Neural cell (in vitro differentiated cells): ENCODE measurements at regions not wholly inside any gene's neighbourhood (a gene's known extent, or its start where the extent isn't known, plus 50 kb on each side); places are given as distances from the start of the nearest gene placed in this dataset.

ENCODE experiments used
- H2AFZ ChIP-seq: fragments of 200-600, 300-800 bp; sonication (generic), shearing (Covaris generic); 2 replicates; pipeline ENCODE4 v1.6.0; 2014; ENCODE audit warnings: low read depth, mild to moderate bottlenecking, antibody characterized with exemption, low read length, moderate library complexity
- H3F3A ChIP-seq: fragments of 200-600 bp; shearing (Covaris generic); 2 replicates; pipeline ENCODE4 v1.6.1; 2016; ENCODE audit warnings: mild to moderate bottlenecking, moderate library complexity, mixed read lengths, antibody characterized with exemption, low read length; ENCODE audit not compliant: insufficient read depth, poor library complexity, severe bottlenecking
- H3K27ac ChIP-seq: fragments of 200-600, 300-800 bp; sonication (generic), shearing (Covaris generic); 2 replicates; pipeline ENCODE4 v1.5.1; 2014; ENCODE audit warnings: mild to moderate bottlenecking, low read length, moderate library complexity
- H3K27me3 ChIP-seq: fragments of 300-800, 200-600 bp; sonication (generic), shearing (Covaris generic); 2 replicates; pipeline ENCODE4 v1.6.0; 2014; ENCODE audit warnings: mild to moderate bottlenecking, low read depth, low read length, moderate library complexity; ENCODE audit not compliant: insufficient read depth
- H3K36me3 ChIP-seq: fragments of 300-800, 200-600 bp; sonication (generic), shearing (Covaris generic); 2 replicates; pipeline ENCODE4 v1.5.1; 2014; ENCODE audit warnings: mild to moderate bottlenecking, antibody characterized with exemption, low read length, moderate library complexity; ENCODE audit not compliant: insufficient read depth
- H3K4me2 ChIP-seq: fragments of 300-800, 200-600 bp; sonication (generic), shearing (Covaris generic); 2 replicates; pipeline ENCODE4 v1.6.0; 2014; ENCODE audit warnings: mild to moderate bottlenecking, low read length
- H3K4me3 ChIP-seq: fragments of 300-800, 200-600 bp; sonication (generic), shearing (Covaris generic); 2 replicates; pipeline ENCODE4 v1.5.1; 2014; ENCODE audit warnings: mild to moderate bottlenecking, low read length, moderate library complexity
- H3K79me2 ChIP-seq: fragments of 200-600 bp; shearing (Covaris generic); replicated peaks from 2 replicates; pipeline ENCODE4 v1.6.0; 2014; ENCODE audit warnings: mild to moderate bottlenecking, low read length, moderate library complexity; ENCODE audit not compliant: insufficient read depth
- H3K9ac ChIP-seq: fragments of 300-800, 200-600 bp; sonication (generic), shearing (Covaris generic); 2 replicates; pipeline ENCODE4 v1.6.1; 2016; ENCODE audit warnings: mild to moderate bottlenecking, low read length, mixed read lengths
- H3K9me2 ChIP-seq: fragments of 200-600 bp; shearing (Covaris generic); 2 replicates; pipeline ENCODE4 v1.6.1; 2016; ENCODE audit warnings: mild to moderate bottlenecking, low read length, mixed read lengths; ENCODE audit not compliant: insufficient read depth
- H3K9me3 ChIP-seq: fragments of 200-600, 300-800 bp; sonication (generic), shearing (Covaris generic); 2 replicates; pipeline ENCODE4 v1.6.1; 2016; ENCODE audit warnings: mild to moderate bottlenecking, mixed run types, low read length, moderate library complexity, mixed read lengths
- H4K20me1 ChIP-seq: fragments of 200-600 bp; shearing (Covaris generic); 2 replicates; pipeline ENCODE4 v1.6.1; 2016; ENCODE audit warnings: mild to moderate bottlenecking, mixed run types; ENCODE audit not compliant: insufficient read depth
- CTCF ChIP-seq: fragments of 450-650 bp; IDR thresholded peaks from 2 replicates; pipeline ENCODE4 v1.5.1; 2014; ENCODE audit warnings: antibody characterized with exemption, mild to moderate bottlenecking, moderate library complexity; ENCODE audit not compliant: poor library complexity, severe bottlenecking
- EP300 ChIP-seq: fragments of 450-650 bp; conservative IDR thresholded peaks from 2 replicates; pipeline ENCODE4 v1.6.1; 2014; ENCODE audit warnings: antibody characterized with exemption, mild to moderate bottlenecking, moderate library complexity; ENCODE audit not compliant: poor library complexity, severe bottlenecking
- EZH2 ChIP-seq: fragments of 200-600, 300-800 bp; shearing (Covaris generic), sonication (generic); IDR thresholded peaks from 2 replicates; pipeline ENCODE4 v1.6.1; 2014; ENCODE audit warnings: antibody characterized with exemption, low read length, borderline replicate concordance, mild to moderate bottlenecking; ENCODE audit not compliant: insufficient read depth, poor library complexity, severe bottlenecking
- MXI1 ChIP-seq: fragments of 450-650 bp; conservative IDR thresholded peaks from 2 replicates; pipeline ENCODE4 v1.6.1; 2014; ENCODE audit warnings: antibody characterized with exemption, mild to moderate bottlenecking; ENCODE audit not compliant: poor library complexity, severe bottlenecking
- POLR2AphosphoS5 ChIP-seq: IDR thresholded peaks from 2 replicates; pipeline ENCODE4 v1.6.1; 2012
- RAD21 ChIP-seq: fragments of 450-650 bp; conservative IDR thresholded peaks from 2 replicates; pipeline ENCODE4 v1.6.1; 2014; ENCODE audit warnings: antibody characterized with exemption, mild to moderate bottlenecking, moderate library complexity
- REST ChIP-seq: IDR thresholded peaks from 2 replicates; pipeline ENCODE4 v1.6.1; 2012; ENCODE audit warnings: borderline replicate concordance
- SMC3 ChIP-seq: fragments of 450-650 bp; conservative IDR thresholded peaks from 2 replicates; pipeline ENCODE4 v1.6.1; 2014; ENCODE audit warnings: antibody characterized with exemption, mild to moderate bottlenecking, moderate library complexity; ENCODE audit not compliant: poor library complexity
- TAF1 ChIP-seq: IDR thresholded peaks from 2 replicates; pipeline ENCODE4 v1.6.1; 2012; ENCODE audit warnings: low read depth

GRCh38 chr18:30352551-30353168 is 689.9 kb downstream of the DSC3 start:
- H3K27ac ChIP-seq, result no peak overlapping the region
- H3K36me3 ChIP-seq, result no peaks in the 10 kb centered on the region
- H2AFZ ChIP-seq, result no peak overlapping the region
- no peaks in the 10 kb centered on the region for H3K9me2 ChIP-seq
- no peaks in the 10 kb centered on the region for H3K9me3 ChIP-seq
- no peak overlapping the region for H3K4me2 ChIP-seq
- H4K20me1 ChIP-seq, result no peaks in the 10 kb centered on the region
- no peaks in the 10 kb centered on the region for H3F3A ChIP-seq
- no peak overlapping the region for H3K9ac ChIP-seq
- no peaks in the 10 kb centered on the region for H3K79me2 ChIP-seq
- H3K4me3 ChIP-seq, result no peak overlapping the region
- H3K27me3 ChIP-seq, result no peaks in the 10 kb centered on the region
- TF ChIP-seq TAF1, result no peak
- no peak for TF ChIP-seq CTCF

GRCh38 chr18:30350263-30350662 is 692.3 kb downstream of the DSC3 start:
- no peaks in the 10 kb centered on the region for H3K36me3 ChIP-seq
- H3K4me2 ChIP-seq, result no peak overlapping the region
- no peak overlapping the region for H3K27ac ChIP-seq
- no peak for TF ChIP-seq POLR2AphosphoS5
- no peak for TF ChIP-seq RAD21
- TF ChIP-seq CTCF, result no peak
- TF ChIP-seq SMC3, result no peak
- TF ChIP-seq TAF1, result no peak
- no peak for TF ChIP-seq EP300
- no peak for TF ChIP-seq EZH2
- H3F3A ChIP-seq, result no peaks in the 10 kb centered on the region
- no peak overlapping the region for H3K9ac ChIP-seq
- no peak overlapping the region for H2AFZ ChIP-seq
- no peak overlapping the region for H3K4me3 ChIP-seq
- no peaks in the 10 kb centered on the region for H3K9me3 ChIP-seq
- no peaks in the 10 kb centered on the region for H3K79me2 ChIP-seq
- H4K20me1 ChIP-seq, result no peaks in the 10 kb centered on the region
- no peaks in the 10 kb centered on the region for H3K9me2 ChIP-seq
- no peaks in the 10 kb centered on the region for H3K27me3 ChIP-seq

- no peak overlapping the region for H3K4me3 ChIP-seq
- no peak overlapping the region for H3K4me2 ChIP-seq
- H3K27me3 ChIP-seq, result no peaks in the 10 kb centered on the region
- no peaks in the 10 kb centered on the region for H3K36me3 ChIP-seq
- no peak for TF ChIP-seq TAF1
- TF ChIP-seq RAD21, result no peak
- TF ChIP-seq MXI1, result no peak
- no peak for TF ChIP-seq POLR2AphosphoS5
- no peak for TF ChIP-seq SMC3
- no peak for TF ChIP-seq REST
- TF ChIP-seq EP300, result no peak
- no peak for TF ChIP-seq CTCF
- no peak for TF ChIP-seq EZH2
- H3K79me2 ChIP-seq, result no peaks in the 10 kb centered on the region
- no peaks in the 10 kb centered on the region for H3K9me2 ChIP-seq
- no peak overlapping the region for H2AFZ ChIP-seq
- H3F3A ChIP-seq, result no peaks in the 10 kb centered on the region
- H3K9me3 ChIP-seq, result no peaks in the 10 kb centered on the region
- no peak overlapping the region for H3K9ac ChIP-seq
- H4K20me1 ChIP-seq, result no peaks in the 10 kb centered on the region
- no peak overlapping the region for H3K27ac ChIP-seq
Measured at GRCh38 chr18:30343090-30343489, 699.5 kb downstream of the DSC3 start.
